B cell (primary cell): ENCODE measurements at regions not wholly inside any gene's neighbourhood (a gene's known extent, or its start where the extent isn't known, plus 50 kb on each side); places are given as distances from the start of the nearest gene placed in this dataset.

Experiments used
- ATAC-seq: fragments of 200-7000 bp; cut with Tn5 transposase; one replicate; pipeline ENCODE4 v1.10.0; 2021; ENCODE audit warnings: low read depth, mild to moderate bottlenecking, moderate number of reproducible peaks, moderate library complexity
- CTCF ChIA-PET: fragments of 350-600 bp; sonication (Branson Sonifier 250); formaldehyde crosslinking; loops from one replicate; lab custom pipeline; 2021; ENCODE audit warnings: antibody characterized with exemption, inconsistent platforms; lab: Charles Lee
- POLR2A ChIA-PET: fragments of 350-600 bp; sonication (Branson Sonifier 250); formaldehyde crosslinking; loops from one replicate; lab custom pipeline; 2021; ENCODE audit warnings: antibody characterized with exemption; lab: Charles Lee
- DNase-seq: peaks from one replicate; pipeline ENCODE4 v3.0.0; 2013
- H2AFZ ChIP-seq: 2 replicates; pipeline ENCODE4 v1.6.1; 2012; ENCODE audit warnings: mild to moderate bottlenecking, low read depth, low read length; ENCODE audit not compliant: insufficient read depth, poor library complexity, severe bottlenecking
- H3K27ac ChIP-seq, 2 donors: 1 replicate in 1 of 2; 2 replicates in 1 of 2; pipeline ENCODE4 v1.5.1; 2012 to 2013; ENCODE audit warnings: low read length in 2 of 2, mild to moderate bottlenecking in 2 of 2, moderate library complexity in 1 of 2
- H3K27me3 ChIP-seq, 4 experiments: fragments of 200-600 bp in 1 of 4; sonication (generic) in 1 of 4; replicated peaks in 1 of 4; 1 replicate in 2 of 4; 2 replicates in 2 of 4; pipeline versions ENCODE4 v1.6.1 to v1.7.0; 2013 to 2016; ENCODE audit warnings: low read length in 3 of 4, mild to moderate bottlenecking in 2 of 4, mixed read lengths in 1 of 4, moderate library complexity in 1 of 4; ENCODE audit not compliant: insufficient read depth in 4 of 4, control insufficient read depth in 3 of 4; ENCODE audit errors: control extremely low read depth in 1 of 4
- H3K36me3 ChIP-seq, 2 experiments: replicated peaks in 1 of 2; 1 replicate in 1 of 2; 2 replicates in 1 of 2; pipeline versions ENCODE4 v1.6.1 to v1.7.1; 2013; ENCODE audit warnings: low read length in 1 of 2; ENCODE audit not compliant: insufficient read depth in 2 of 2, control insufficient read depth in 1 of 2; ENCODE audit errors: control extremely low read depth in 1 of 2, extremely low read depth in 1 of 2
- H3K4me1 ChIP-seq, 2 donors: fragments of 200-600 bp in 1 of 2; sonication (generic) in 1 of 2; 1 replicate in 1 of 2; 2 replicates in 1 of 2; pipeline versions ENCODE4 v1.5.1 to v1.6.1; 2013 to 2017; ENCODE audit warnings: low read length in 2 of 2; ENCODE audit not compliant: control insufficient read depth in 2 of 2, insufficient read depth in 2 of 2
- H3K4me2 ChIP-seq: replicated peaks from 2 replicates; pipeline ENCODE3; 2012; ENCODE audit warnings: mild to moderate bottlenecking, low read depth, low read length; ENCODE audit not compliant: poor library complexity, severe bottlenecking
- H3K4me3 ChIP-seq, 5 experiments: fragments of 200-600 bp in 1 of 5; sonication (generic) in 1 of 5; 1 replicate in 3 of 5; 2 replicates in 2 of 5; pipeline versions ENCODE4 v1.5.1 to v1.7.0; 2011 to 2016; ENCODE audit warnings: low read length in 4 of 5, mild to moderate bottlenecking in 4 of 5, low read depth in 2 of 5, control low read depth in 1 of 5, moderate library complexity in 1 of 5; ENCODE audit not compliant: insufficient read depth in 1 of 5; ENCODE audit errors: control extremely low read depth in 1 of 5, extremely low read depth in 1 of 5
- H3K79me2 ChIP-seq: fragments of 200-600 bp; sonication (generic); one replicate; pipeline ENCODE4 v1.6.0; 2016; ENCODE audit warnings: low read length; ENCODE audit not compliant: control insufficient read depth, insufficient read depth
- H3K9ac ChIP-seq: fragments of 200-600 bp; sonication (generic); 2 replicates; pipeline ENCODE4 v1.6.1; 2017; ENCODE audit warnings: mild to moderate bottlenecking, low read length, moderate library complexity
- H3K9me3 ChIP-seq, 3 donors: one replicate each; pipeline versions ENCODE4 v1.6.1 to v1.7.1; 2013; ENCODE audit warnings: low read length in 2 of 3; ENCODE audit not compliant: control insufficient read depth in 2 of 3, insufficient read depth in 1 of 3; ENCODE audit errors: control extremely low read depth in 1 of 3
- H4K20me1 ChIP-seq: 2 replicates; pipeline ENCODE4 v1.6.0; 2012; ENCODE audit warnings: mild to moderate bottlenecking, low read length; ENCODE audit not compliant: insufficient read depth, control insufficient read depth, poor library complexity, severe bottlenecking
- H3K27ac Mint-ChIP-seq: one replicate; pipeline ENCODE4 v1.8.0; 2021; ENCODE audit warnings: mixed read lengths
- H3K27me3 Mint-ChIP-seq: one replicate; pipeline ENCODE4 v1.8.0; 2021; ENCODE audit warnings: mixed read lengths
- H3K4me1 Mint-ChIP-seq: one replicate; pipeline ENCODE4 v1.8.0; 2021; ENCODE audit warnings: mixed read lengths
- H3K4me3 Mint-ChIP-seq: one replicate; pipeline ENCODE4 v1.8.0; 2021; ENCODE audit warnings: mixed read lengths
- H3K9me3 Mint-ChIP-seq: one replicate; pipeline ENCODE4 v1.8.0; 2022; ENCODE audit warnings: mixed read lengths; ENCODE audit not compliant: insufficient read depth
- CTCF ChIP-seq: fragments of 200-600 bp; IDR thresholded peaks from one replicate; pipeline ENCODE4 v1.8.0; 2022; ENCODE audit warnings: antibody characterized with exemption, mild to moderate bottlenecking
- EZH2 ChIP-seq: IDR thresholded peaks from 2 replicates; pipeline ENCODE4 v1.6.1; 2012; ENCODE audit warnings: borderline replicate concordance, low read depth, mild to moderate bottlenecking, moderate library complexity, low read length; ENCODE audit not compliant: insufficient read depth, poor library complexity, severe bottlenecking
- WGBS: methylation state at CpG from one replicate; pipeline ENCODE4 v1.1.5; 2013; ENCODE audit warnings: missing lambda C conversion rate; ENCODE audit not compliant: insufficient coverage; 5-methylcytosine and 5-hydroxymethylcytosine counted together
- intact Hi-C: fragments of 100-400 bp; cut with micrococcal nuclease; formaldehyde crosslinking; loops from one replicate; pipeline ENCODE4 v1.10.0; 2022

- no peaks in the 10 kb centered on the region for H3K4me1 Mint-ChIP-seq
- Histone ChIP-seq H3K9me3 (peaks cover 0 to 8% (median 0%) of the 10 kb centered on the region in 3 donors), H4K20me1 (no peaks in the 10 kb centered on the region), H3K27ac (no peak overlapping the region), H3K36me3 (no peaks in the 10 kb centered on the region), H2AFZ (no peak overlapping the region), H3K27me3 (no peaks in the 10 kb centered on the region), H3K4me3 (no peak overlapping the region), H3K9ac (no peak overlapping the region), H3K4me1 (no peaks in the 10 kb centered on the region), H3K4me2 (no peak overlapping the region), H3K79me2 (no peaks in the 10 kb centered on the region)
- no peak for DNase-seq
- POLR2A ChIA-PET, result no interaction called here
- TF ChIP-seq CTCF, result no peak
- no peak for TF ChIP-seq EZH2
- CTCF ChIA-PET, result no interaction called here
- no peak for ATAC-seq
- 100% methylated on average over 4 of the region's 5 CpGs for WGBS
- no peak overlapping the region for H3K27ac Mint-ChIP-seq
- intact Hi-C loops, result no loop called here
- peaks cover 6% of the 10 kb centered on the region for H3K9me3 Mint-ChIP-seq
- peaks cover 6% of the 10 kb centered on the region for H3K27me3 Mint-ChIP-seq
- no peak overlapping the region for H3K4me3 Mint-ChIP-seq
Measured at GRCh38 chr6:8315154-8315553, 120.2 kb downstream of the SLC35B3 start.

- Histone ChIP-seq H3K4me2 (no peak overlapping the region), H3K4me1 (no peaks in the 10 kb centered on the region), H3K9ac (no peak overlapping the region), H3K36me3 (no peaks in the 10 kb centered on the region), H3K27ac (no peak overlapping the region), H3K9me3 (no peaks in the 10 kb centered on the region), H3K4me3 (no peak overlapping the region), H3K27me3 (no peaks in the 10 kb centered on the region), H3K79me2 (no peaks in the 10 kb centered on the region), H2AFZ (no peak overlapping the region), H4K20me1 (no peaks in the 10 kb centered on the region)
- ChIA-PET CTCF (no interaction called here), POLR2A (no interaction called here)
- H3K27ac Mint-ChIP-seq, result no peak overlapping the region
- DNase-seq (no peak), ATAC-seq (no peak)
- peaks cover 6% of the 10 kb centered on the region for H3K27me3 Mint-ChIP-seq
- H3K4me3 Mint-ChIP-seq, result no peak overlapping the region
- no peaks in the 10 kb centered on the region for H3K4me1 Mint-ChIP-seq
- TF ChIP-seq EZH2 (no peak), CTCF (no peak)
- intact Hi-C loops, result no loop called here
- peaks cover 5% of the 10 kb centered on the region for H3K9me3 Mint-ChIP-seq
- no CpG with 5 or more reads among the region's 2 CpGs for WGBS
Measured at GRCh38 chr6:8301502-8301901, 133.8 kb downstream of the SLC35B3 start.
